ENCODE measurements at regions not wholly inside any gene's neighbourhood (a gene's known extent, or its start where the extent isn't known, plus 50 kb on each side); places are given as distances from the start of the nearest gene placed in this dataset.

DNA sequence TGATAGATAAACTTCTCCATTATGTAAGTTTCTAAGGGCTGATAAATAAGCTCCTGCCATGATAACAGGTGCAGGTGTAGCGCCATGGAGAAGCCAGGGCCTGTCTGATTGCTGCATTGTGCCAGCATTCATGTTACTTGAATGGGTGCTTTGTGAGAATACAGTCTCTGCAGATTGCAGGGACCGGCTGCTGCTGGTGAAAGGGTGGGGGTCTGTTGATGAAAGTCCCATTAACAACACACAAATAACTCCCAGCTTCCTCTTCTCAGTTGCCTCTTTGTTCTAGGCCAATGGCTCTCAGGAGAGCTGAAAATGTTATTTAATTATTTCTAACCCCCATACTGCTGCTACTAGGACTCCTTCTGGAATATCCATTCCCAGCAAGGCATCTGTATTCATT is 77.2 kb downstream of the RTP4 start:
- Histone ChIP-seq H3K36me3 (ENCODE audit: control insufficient read depth, insufficient read depth, low read length) (no peaks in the 10 kb centered on the region), H3K4me2 (ENCODE audit: insufficient read depth, low read length) (no peak overlapping the region), H2AFZ (ENCODE audit: low read depth, low read length) (no peak overlapping the region), H3K9me3 (replicated peaks; ENCODE audit: control insufficient read depth, insufficient read depth, low read depth, low read length) (no peaks in the 10 kb centered on the region), H3K27ac (ENCODE audit: extremely low read depth, low read depth, low read length) (no peak overlapping the region), H3K27me3 (ENCODE audit: control insufficient read depth in 2 of 2, insufficient read depth in 2 of 2, low read length in 2 of 2) (no peaks in the 10 kb centered on the region), H4K20me1 (replicated peaks; ENCODE audit: control insufficient read depth, insufficient read depth, low read length) (no peaks in the 10 kb centered on the region), H3K4me1 (replicated peaks in 1 of 2; ENCODE audit: control insufficient read depth in 2 of 2, insufficient read depth in 2 of 2, low read length in 2 of 2) (no peaks in the 10 kb centered on the region), H3K9me1 (ENCODE audit: control insufficient read depth, insufficient read depth, low read length) (no peaks in the 10 kb centered on the region), H3K9ac (ENCODE audit: insufficient read depth in 1 of 2, low read depth in 2 of 2, low read length in 2 of 2) (no peak overlapping the region), H3K4me3 (no peak overlapping the region), H3K79me2 (ENCODE audit: control insufficient read depth, insufficient read depth, low read length) (no peaks in the 10 kb centered on the region)
- CTCF ChIA-PET (ENCODE audit: low intra/inter-chr PET ratio) = no interaction called here
- FAIRE-seq (no peak), DNase-seq (ENCODE audit: extremely low read depth in 1 of 4, low spot score in 3 of 4) (no peak), ATAC-seq (no peak)
- no TSS peak for BruUV-seq (replicated peaks)
- intact Hi-C loops (cut with micrococcal nuclease) = no loop called here
- POLR2A ChIA-PET = interaction anchor here (0.8 kb wide), 1 partner anchor 52 kb away, joined by 4 read pairs; no protein-coding TSS in a partner anchor
- 0% methylated on average over 2 of the region's 2 CpGs for WGBS (ENCODE audit: insufficient coverage, low coverage, missing lambda C conversion rate)
- in situ Hi-C loops (cut with MboI) = no loop called here
- TF ChIP-seq EP400 (IDR thresholded peaks at IDR 0.05) (no peak), LARP7 (IDR thresholded peaks at IDR 0.05) (no peak), POLR2AphosphoS5 (IDR thresholded peaks at IDR 0.05; ENCODE audit: control insufficient read depth, insufficient read depth, low read depth, low read length) (no peak), CBX8 (IDR thresholded peaks at IDR 0.05; ENCODE audit: borderline replicate concordance, extremely low read depth, low read depth, low read length, poor library complexity, severe bottlenecking) (no peak), DNMT1 (IDR thresholded peaks at IDR 0.05) (no peak), TAL1 (IDR thresholded peaks at IDR 0.05) (no peak), ZNF274 (IDR thresholded peaks at IDR 0.05; ENCODE audit: borderline replicate concordance, low read depth, low read length) (no peak), ZBTB7A (IDR thresholded peaks at IDR 0.05; ENCODE audit: borderline replicate concordance, control insufficient read depth, low read depth, low read length) (no peak), SIN3A (IDR thresholded peaks at IDR 0.05; ENCODE audit: borderline replicate concordance in 2 of 2, control insufficient read depth in 1 of 2, low read depth in 2 of 2, low read length in 2 of 2) (no peak)

Data from K562 (cell line).